C4-2B (cell line): ENCODE measurements at regions not wholly inside any gene's neighbourhood (a gene's known extent, or its start where the extent isn't known, plus 50 kb on each side); places are given as distances from the start of the nearest gene placed in this dataset.

Source experiments
- CTCF ChIP-seq: fragments of 450-650 bp; conservative IDR thresholded peaks from 2 replicates; pipeline ENCODE4 v1.5.1; 2017; ENCODE audit warnings: mild to moderate bottlenecking
- ZFX ChIP-seq: fragments of 450-650 bp; IDR thresholded peaks from 2 replicates; pipeline ENCODE4 v1.6.1; 2017

DNA sequence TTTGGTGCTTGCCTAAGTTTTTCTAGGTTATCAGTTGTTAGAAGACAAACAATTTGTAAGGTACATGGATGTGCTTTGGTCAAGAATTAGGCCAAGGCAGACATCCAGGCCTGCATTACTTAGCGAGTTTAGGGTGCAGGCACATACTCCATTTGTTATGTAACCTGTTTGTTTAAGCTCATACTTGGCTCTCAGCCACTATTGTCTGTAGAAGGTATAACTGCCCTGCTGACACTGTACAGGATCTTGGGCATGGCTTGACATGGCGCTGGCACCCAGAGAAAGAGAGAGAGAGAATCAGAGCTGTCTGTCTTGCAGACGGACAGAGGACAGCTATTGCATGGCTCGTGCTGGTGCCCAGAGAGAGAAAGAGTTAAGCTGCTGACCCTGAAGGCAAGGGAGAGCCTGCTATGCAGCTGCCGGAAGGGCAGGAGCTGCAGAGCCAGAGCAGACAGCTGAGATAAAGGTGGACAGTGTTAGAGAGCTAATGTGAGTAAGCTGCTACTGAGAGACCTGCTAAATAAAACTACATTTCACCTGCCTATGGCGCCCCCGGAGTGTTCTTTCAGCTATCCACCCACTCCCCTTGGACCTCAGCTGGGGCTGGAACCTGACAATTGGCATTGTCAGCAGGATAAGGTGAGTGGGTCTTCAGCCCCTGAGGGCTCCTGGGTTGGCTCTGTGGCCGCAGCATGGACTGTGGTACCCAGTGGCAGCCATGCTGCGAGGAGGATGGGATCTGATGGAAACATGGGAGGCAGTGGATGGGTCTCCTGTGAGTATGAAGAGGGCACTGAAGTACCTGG, 120.9 kb upstream of the TMEM106B start:
- TF ChIP-seq CTCF (no peak), ZFX (no peak)
